RWPE2 (cell line): ENCODE measurements at regions not wholly inside any gene's neighbourhood (a gene's known extent, or its start where the extent isn't known, plus 50 kb on each side); places are given as distances from the start of the nearest gene placed in this dataset.
A peak's percentile ranks its signal among the peaks of the same experiment; 100 is the strongest.

Experiments
- ATAC-seq: fragments of 200-7000 bp; cut with Tn5 transposase; 3 replicates; pipeline ENCODE4 v1.9.1; 2021; ENCODE audit warnings: low read depth
- DNase-seq: peaks from one replicate; pipeline ENCODE4 v3.0.0-alpha.2; 2020; ENCODE audit warnings: low spot score
- H3K27ac ChIP-seq: fragments of 450-650 bp; 2 replicates; pipeline ENCODE4 v1.5.1; 2017; ENCODE audit warnings: mild to moderate bottlenecking; ENCODE audit not compliant: poor library complexity, severe bottlenecking
- H3K27me3 ChIP-seq: fragments of 250-450 bp; sonication (Bioruptor Pico); 2 replicates; pipeline ENCODE4 v1.5.1; 2021; ENCODE audit warnings: mild to moderate bottlenecking, moderate library complexity; ENCODE audit not compliant: insufficient read depth, poor library complexity, severe bottlenecking
- H3K36me3 ChIP-seq: fragments of 250-450 bp; sonication (Bioruptor Pico); 2 replicates; pipeline ENCODE4 v1.5.1; 2020; ENCODE audit warnings: low read depth, mild to moderate bottlenecking, moderate library complexity
- H3K4me1 ChIP-seq: fragments of 250-450 bp; sonication (Bioruptor Pico); 2 replicates; pipeline ENCODE4 v1.5.1; 2021; ENCODE audit warnings: mild to moderate bottlenecking, moderate library complexity; ENCODE audit not compliant: insufficient read depth, poor library complexity, severe bottlenecking
- H3K4me3 ChIP-seq: fragments of 250-450 bp; sonication (Bioruptor Pico); 2 replicates; pipeline ENCODE4 v1.5.1; 2021; ENCODE audit warnings: mild to moderate bottlenecking, moderate library complexity; ENCODE audit not compliant: severe bottlenecking
- H3K9me3 ChIP-seq: fragments of 250-450 bp; sonication (Bioruptor Pico); 2 replicates; pipeline ENCODE4 v1.5.1; 2021; ENCODE audit warnings: mild to moderate bottlenecking, moderate library complexity; ENCODE audit not compliant: severe bottlenecking
- CTCF ChIP-seq: fragments of 450-650 bp; IDR thresholded peaks from one replicate; pipeline ENCODE4 v1.5.1; 2017; ENCODE audit warnings: mild to moderate bottlenecking, moderate library complexity; ENCODE audit not compliant: poor library complexity, severe bottlenecking

- peak; percentile 64; the same call in 1 of the 3 replicates for ATAC-seq
These were observed 614.8 kb upstream of the BCHE start for GRCh38 chr3:166451997-166452396.

GRCh38 chr3:166447513-166447912 lies 610.3 kb upstream of the BCHE start:
- no peak for TF ChIP-seq CTCF
- no peaks in the 10 kb centered on the region for H3K36me3 ChIP-seq
- no peak overlapping the region for H3K4me3 ChIP-seq
- H3K9me3 ChIP-seq, result no peaks in the 10 kb centered on the region
- no peaks in the 10 kb centered on the region for H3K27me3 ChIP-seq
- H3K27ac ChIP-seq, result no peak overlapping the region
- DNase-seq (no peak), ATAC-seq (no peak)
- H3K4me1 ChIP-seq, result peaks cover 35% of the 10 kb centered on the region

More at GRCh38 chr3:166451997-166452396, 614.8 kb upstream of the BCHE start:
- H3K4me1 ChIP-seq, result peaks cover 13% of the 10 kb centered on the region
- no peaks in the 10 kb centered on the region for H3K9me3 ChIP-seq
- DNase-seq, result no peak
- H3K36me3 ChIP-seq, result no peaks in the 10 kb centered on the region
- H3K4me3 ChIP-seq, result no peak overlapping the region
- no peak overlapping the region for H3K27ac ChIP-seq
- no peaks in the 10 kb centered on the region for H3K27me3 ChIP-seq
- no peak for TF ChIP-seq CTCF

- TF ChIP-seq CTCF, result no peak
- DNase-seq (no peak), ATAC-seq (no peak)
- Histone ChIP-seq H3K27ac (no peak overlapping the region), H3K4me1 (peaks cover 31% of the 10 kb centered on the region), H3K9me3 (no peaks in the 10 kb centered on the region), H3K27me3 (no peaks in the 10 kb centered on the region), H3K36me3 (no peaks in the 10 kb centered on the region), H3K4me3 (no peak overlapping the region)
These were observed 609.8 kb upstream of the BCHE start for GRCh38 chr3:166446986-166447385.

- DNase-seq (peak; percentile 34), ATAC-seq (peak; percentile 53; the same call in 2 of the 3 replicates)
- no peak for TF ChIP-seq CTCF
- no peaks in the 10 kb centered on the region for H3K36me3 ChIP-seq
- H3K4me1 ChIP-seq, result peaks cover 31% of the 10 kb centered on the region
- H3K4me3 ChIP-seq, result no peak overlapping the region
- no peaks in the 10 kb centered on the region for H3K27me3 ChIP-seq
- H3K9me3 ChIP-seq, result no peaks in the 10 kb centered on the region
- H3K27ac ChIP-seq, result peak overlapping the region; percentile 7
These were observed 609.1 kb upstream of the BCHE start for GRCh38 chr3:166446291-166446690.

GRCh38 chr3:166445865-166446264 lies 608.6 kb upstream of the BCHE start:
- H3K27ac ChIP-seq, result peak overlapping the region; percentile 7
- ATAC-seq (peak; percentile 69), DNase-seq (no peak)
- peaks cover 31% of the 10 kb centered on the region for H3K4me1 ChIP-seq
- no peaks in the 10 kb centered on the region for H3K36me3 ChIP-seq
- no peak overlapping the region for H3K4me3 ChIP-seq
- no peaks in the 10 kb centered on the region for H3K9me3 ChIP-seq
- no peaks in the 10 kb centered on the region for H3K27me3 ChIP-seq
- no peak for TF ChIP-seq CTCF
